ENCODE measurements at regions not wholly inside any gene's neighbourhood (a gene's known extent, or its start where the extent isn't known, plus 50 kb on each side); places are given as distances from the start of the nearest gene placed in this dataset.

DNA sequence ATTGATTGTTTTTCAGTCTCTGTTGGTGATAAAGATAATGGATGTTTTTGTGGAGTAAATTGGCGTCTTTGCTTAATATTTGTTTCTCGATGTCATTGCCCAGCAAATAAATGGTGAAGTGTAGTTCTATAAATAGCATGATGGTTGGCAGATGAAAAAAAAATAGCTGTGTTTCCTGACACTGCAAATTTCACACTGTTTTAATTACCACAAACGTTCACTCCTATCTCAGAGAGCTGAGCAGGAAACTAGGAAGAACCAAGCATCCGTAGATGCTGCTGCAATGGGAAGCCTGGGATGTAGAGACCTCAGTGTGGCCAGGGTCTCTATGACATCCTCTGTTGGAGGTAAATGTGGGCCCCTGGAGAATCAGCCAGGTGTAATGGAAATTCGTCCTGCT, 183.2 kb downstream of the CYRIA start:
- no peaks in the 10 kb centered on the region for H3F3A ChIP-seq (replicated peaks; ENCODE audit: insufficient read depth)
- 27% methylated on average over 5 of the region's 5 CpGs for WGBS (ENCODE audit: low lambda C conversion rate)
- ChIA-PET POLR2A (no interaction called here), CTCF (interaction anchor here (1.1 to 6.2 kb wide), 4 partner anchors 26 to 543 kb away, joined by 4 to 29 read pairs (median 10); partner anchors contain the start of gene MYCN)
- no peak overlapping the region for H3K4me3 ChIP-seq (ENCODE audit: low read depth in 2 of 2, low read length in 1 of 2)
- no peak overlapping the region for H2AFZ ChIP-seq (ENCODE audit: low read depth)
- no peak overlapping the region for H3K9ac ChIP-seq
- H3K4me2 ChIP-seq = no peak overlapping the region
- no peaks in the 10 kb centered on the region for H3K79me2 ChIP-seq (ENCODE audit: insufficient read depth)
- no peak for DNase-seq
- TF ChIP-seq YY1 (IDR thresholded peaks at IDR 0.05; ENCODE audit: low read depth) (no peak), TAF1 (IDR thresholded peaks at IDR 0.05; ENCODE audit: borderline replicate concordance, low read depth, low read length) (no peak), RCOR1 (IDR thresholded peaks at IDR 0.05; ENCODE audit: low read length) (no peak), EP300 (IDR thresholded peaks at IDR 0.05; ENCODE audit: borderline replicate concordance in 1 of 2, low read depth in 1 of 2, low read length in 1 of 2) (no peak), RFX5 (IDR thresholded peaks at IDR 0.05; ENCODE audit: low read length) (no peak), REST (IDR thresholded peaks at IDR 0.05; ENCODE audit: low read depth, low read length) (no peak), GATA2 (CRISPR knock-in tag; IDR thresholded peaks at IDR 0.05) (no peak), FOXJ3 (CRISPR knock-in tag; IDR thresholded peaks at IDR 0.05) (no peak), EZH2phosphoT487 (IDR thresholded peaks at IDR 0.05; ENCODE audit: borderline replicate concordance, low read depth) (no peak), SMC3 (IDR thresholded peaks at IDR 0.05; ENCODE audit: low read depth, low read length) (no peak), TCF12 (IDR thresholded peaks at IDR 0.05) (no peak), PBX3 (IDR thresholded peaks at IDR 0.05) (no peak), NFIC (IDR thresholded peaks at IDR 0.05; ENCODE audit: borderline replicate concordance) (no peak), FOSL2 (IDR thresholded peaks at IDR 0.05; ENCODE audit: borderline replicate concordance, low read depth) (no peak), USF2 (IDR thresholded peaks at IDR 0.05; ENCODE audit: borderline replicate concordance, low read depth, low read length) (no peak), ELF1 (IDR thresholded peaks at IDR 0.05) (no peak), CHD2 (IDR thresholded peaks at IDR 0.05; ENCODE audit: low read length, partially characterized antibody) (no peak), RAD21 (IDR thresholded peaks at IDR 0.05; ENCODE audit: low read length) (no peak), ZBTB33 (IDR thresholded peaks at IDR 0.05; ENCODE audit: borderline replicate concordance, low read depth) (no peak)
- no peaks in the 10 kb centered on the region; the same call in 1 of the 2 replicates for H3K9me3 ChIP-seq
- H3K27me3 ChIP-seq (ENCODE audit: insufficient read depth) = no peaks in the 10 kb centered on the region
- no peaks in the 10 kb centered on the region for H4K20me1 ChIP-seq (ENCODE audit: insufficient read depth)
- no peak overlapping the region for H3K27ac ChIP-seq (ENCODE audit: low read depth in 2 of 2, low read length in 1 of 2)
- no peaks in the 10 kb centered on the region for H3K4me1 ChIP-seq (ENCODE audit: control insufficient read depth in 1 of 2, insufficient read depth in 2 of 2, low read depth in 1 of 2, low read length in 1 of 2)
- H3K36me3 ChIP-seq (replicated peaks in 1 of 2; ENCODE audit: control insufficient read depth in 1 of 2, insufficient read depth in 2 of 2, low read length in 1 of 2) = no peaks in the 10 kb centered on the region
- H3K9me2 ChIP-seq = no peaks in the 10 kb centered on the region
